ENCODE measurements at regions not wholly inside any gene's neighbourhood (a gene's known extent, or its start where the extent isn't known, plus 50 kb on each side); places are given as distances from the start of the nearest gene placed in this dataset.

DNA sequence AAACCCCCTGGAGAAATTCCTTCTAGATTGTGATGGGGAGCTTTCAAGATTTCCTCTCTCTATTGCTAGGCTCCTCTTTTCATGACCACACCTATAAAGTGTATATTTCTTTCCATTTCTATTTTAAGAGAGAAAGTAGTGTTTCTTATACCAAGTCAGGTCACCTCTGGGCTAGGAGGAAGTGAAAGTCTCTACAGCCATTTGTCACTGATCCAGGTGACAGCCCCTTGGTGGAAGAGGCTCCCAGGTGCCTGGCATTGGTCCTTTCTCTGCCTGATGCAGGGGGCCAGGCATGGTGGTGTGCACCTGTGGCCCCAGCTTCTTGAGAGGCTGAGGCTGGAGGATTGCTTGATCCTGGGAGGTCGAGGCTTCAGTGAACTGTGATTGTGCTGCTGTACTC lies 64.7 kb downstream of the DHCR7 start:
- H3K27me3 ChIP-seq (ENCODE audit: control insufficient read depth, insufficient read depth, low read length) = peaks cover 2% of the 10 kb centered on the region
- TF ChIP-seq, protein P1, sequence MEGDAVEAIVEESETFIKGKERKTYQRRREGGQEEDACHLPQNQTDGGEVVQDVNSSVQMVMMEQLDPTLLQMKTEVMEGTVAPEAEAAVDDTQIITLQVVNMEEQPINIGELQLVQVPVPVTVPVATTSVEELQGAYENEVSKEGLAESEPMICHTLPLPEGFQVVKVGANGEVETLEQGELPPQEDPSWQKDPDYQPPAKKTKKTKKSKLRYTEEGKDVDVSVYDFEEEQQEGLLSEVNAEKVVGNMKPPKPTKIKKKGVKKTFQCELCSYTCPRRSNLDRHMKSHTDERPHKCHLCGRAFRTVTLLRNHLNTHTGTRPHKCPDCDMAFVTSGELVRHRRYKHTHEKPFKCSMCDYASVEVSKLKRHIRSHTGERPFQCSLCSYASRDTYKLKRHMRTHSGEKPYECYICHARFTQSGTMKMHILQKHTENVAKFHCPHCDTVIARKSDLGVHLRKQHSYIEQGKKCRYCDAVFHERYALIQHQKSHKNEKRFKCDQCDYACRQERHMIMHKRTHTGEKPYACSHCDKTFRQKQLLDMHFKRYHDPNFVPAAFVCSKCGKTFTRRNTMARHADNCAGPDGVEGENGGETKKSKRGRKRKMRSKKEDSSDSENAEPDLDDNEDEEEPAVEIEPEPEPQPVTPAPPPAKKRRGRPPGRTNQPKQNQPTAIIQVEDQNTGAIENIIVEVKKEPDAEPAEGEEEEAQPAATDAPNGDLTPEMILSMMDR (IDR thresholded peaks at IDR 0.05; ENCODE audit: insufficient read depth, low read length, poor library complexity, severe bottlenecking) = no peak
- no peak overlapping the region for H3K4me3 ChIP-seq (ENCODE audit: low read depth, low read length)
- H3K36me3 ChIP-seq (ENCODE audit: control insufficient read depth, insufficient read depth, low read length) = no peaks in the 10 kb centered on the region
- no peak for DNase-seq (ENCODE audit: low read depth)

DNA sequence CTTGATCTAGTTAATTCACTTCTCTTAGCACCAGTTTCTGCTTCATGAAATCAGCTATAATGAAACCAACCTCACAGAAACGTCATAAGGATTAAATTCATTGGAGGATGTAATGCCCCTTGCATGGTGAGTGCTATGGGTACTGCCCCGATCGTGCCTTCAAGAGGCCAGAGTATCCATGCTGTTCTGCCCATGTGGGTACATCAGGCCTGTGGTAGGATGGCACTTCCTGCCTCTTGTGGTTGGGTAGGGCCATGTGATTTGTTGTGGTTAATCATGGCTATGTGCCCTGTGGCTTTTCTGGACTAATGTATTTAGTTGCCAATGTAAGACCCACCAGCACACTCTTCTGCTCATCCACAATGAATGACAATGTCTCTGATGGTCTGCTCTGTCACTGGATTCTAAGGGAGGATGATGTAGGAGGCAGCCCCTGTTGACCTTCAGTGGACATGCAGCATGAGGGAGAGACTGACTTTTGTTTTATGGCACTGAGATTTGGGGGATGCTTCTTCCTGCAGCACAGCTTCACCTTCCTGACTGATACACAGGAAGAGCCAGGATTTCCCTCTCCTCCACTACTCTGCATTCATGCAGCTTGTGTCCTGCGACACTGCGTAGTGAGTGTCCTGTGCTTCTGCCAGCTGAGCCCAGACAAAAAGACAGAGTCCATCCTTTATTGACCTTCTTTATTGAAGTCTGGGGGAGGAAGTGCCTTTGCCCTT lies 66.2 kb downstream of the DHCR7 start:
- DNase-seq (ENCODE audit: low read depth) = no peak
- Histone ChIP-seq H3K27me3 (ENCODE audit: control insufficient read depth, insufficient read depth, low read length) (peaks cover 4% of the 10 kb centered on the region), H3K36me3 (ENCODE audit: control insufficient read depth, insufficient read depth, low read length) (no peaks in the 10 kb centered on the region), H3K4me3 (ENCODE audit: low read depth, low read length) (no peak overlapping the region)
- TF ChIP-seq, protein P1 (IDR thresholded peaks at IDR 0.05; ENCODE audit: insufficient read depth, low read length, poor library complexity, severe bottlenecking) = no peak

DNA sequence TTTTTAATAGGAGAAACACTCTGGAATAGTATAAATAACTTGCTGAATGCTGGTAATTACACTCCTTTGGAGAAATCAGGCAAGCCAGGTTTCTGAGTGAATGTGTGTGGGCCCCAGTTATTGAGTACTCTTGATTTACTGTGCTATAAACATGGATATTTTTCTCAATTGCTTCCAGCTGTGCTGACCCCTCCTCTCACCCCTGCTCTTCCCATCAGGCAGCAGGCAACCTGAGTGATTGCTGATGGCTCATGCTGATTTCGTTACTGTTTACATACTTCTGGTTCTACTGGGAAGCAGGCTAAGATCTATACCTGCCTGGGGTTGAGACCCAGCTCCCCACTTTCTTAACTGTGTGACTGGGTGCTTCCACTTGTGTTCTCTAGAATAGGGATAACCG lies 68.5 kb downstream of the DHCR7 start:
- Histone ChIP-seq H3K27me3 (ENCODE audit: control insufficient read depth, insufficient read depth, low read length) (peaks cover 5% of the 10 kb centered on the region), H3K36me3 (ENCODE audit: control insufficient read depth, insufficient read depth, low read length) (no peaks in the 10 kb centered on the region), H3K4me3 (ENCODE audit: low read depth, low read length) (no peak overlapping the region)
- DNase-seq (ENCODE audit: low read depth) = no peak
- TF ChIP-seq, protein P1 (IDR thresholded peaks at IDR 0.05; ENCODE audit: insufficient read depth, low read length, poor library complexity, severe bottlenecking) = no peak

DNA sequence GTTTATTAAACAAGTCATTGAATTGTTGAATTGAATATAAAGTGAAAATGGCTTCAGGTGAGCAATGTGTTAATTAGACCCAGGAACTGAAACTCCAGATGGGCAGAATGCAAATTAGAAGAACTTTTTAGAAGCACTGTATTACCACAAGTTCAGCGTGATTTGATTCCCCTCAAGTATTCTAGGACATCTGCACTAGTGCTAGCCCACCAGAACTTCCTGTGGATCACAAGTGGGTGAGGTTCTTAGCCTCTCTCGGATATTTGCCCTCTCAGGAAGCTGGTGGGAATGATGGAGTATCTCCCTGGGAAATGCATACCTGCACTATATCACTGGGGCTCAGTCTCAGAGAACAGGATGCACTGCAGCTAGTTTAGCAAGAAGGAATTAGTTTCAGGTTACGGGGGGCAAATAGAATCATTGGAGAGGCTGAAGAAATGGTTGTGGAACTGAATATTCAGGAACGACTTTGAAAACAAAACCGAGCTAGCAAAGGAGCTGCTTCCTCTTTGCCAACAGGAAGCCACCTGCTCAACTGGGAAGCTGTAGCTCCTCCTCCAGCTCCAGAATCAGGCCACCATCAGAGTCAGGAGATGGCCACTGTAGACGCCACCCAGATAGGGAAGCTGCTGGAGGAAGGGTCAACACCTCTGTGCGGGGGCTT lies 74.3 kb downstream of the DHCR7 start:
- DNase-seq (ENCODE audit: low read depth) = no peak
- Histone ChIP-seq H3K4me3 (ENCODE audit: low read depth, low read length) (no peak overlapping the region), H3K36me3 (ENCODE audit: control insufficient read depth, insufficient read depth, low read length) (no peaks in the 10 kb centered on the region), H3K27me3 (ENCODE audit: control insufficient read depth, insufficient read depth, low read length) (peaks cover 8% of the 10 kb centered on the region)
- TF ChIP-seq, protein P1 (IDR thresholded peaks at IDR 0.05; ENCODE audit: insufficient read depth, low read length, poor library complexity, severe bottlenecking) = no peak

DNA sequence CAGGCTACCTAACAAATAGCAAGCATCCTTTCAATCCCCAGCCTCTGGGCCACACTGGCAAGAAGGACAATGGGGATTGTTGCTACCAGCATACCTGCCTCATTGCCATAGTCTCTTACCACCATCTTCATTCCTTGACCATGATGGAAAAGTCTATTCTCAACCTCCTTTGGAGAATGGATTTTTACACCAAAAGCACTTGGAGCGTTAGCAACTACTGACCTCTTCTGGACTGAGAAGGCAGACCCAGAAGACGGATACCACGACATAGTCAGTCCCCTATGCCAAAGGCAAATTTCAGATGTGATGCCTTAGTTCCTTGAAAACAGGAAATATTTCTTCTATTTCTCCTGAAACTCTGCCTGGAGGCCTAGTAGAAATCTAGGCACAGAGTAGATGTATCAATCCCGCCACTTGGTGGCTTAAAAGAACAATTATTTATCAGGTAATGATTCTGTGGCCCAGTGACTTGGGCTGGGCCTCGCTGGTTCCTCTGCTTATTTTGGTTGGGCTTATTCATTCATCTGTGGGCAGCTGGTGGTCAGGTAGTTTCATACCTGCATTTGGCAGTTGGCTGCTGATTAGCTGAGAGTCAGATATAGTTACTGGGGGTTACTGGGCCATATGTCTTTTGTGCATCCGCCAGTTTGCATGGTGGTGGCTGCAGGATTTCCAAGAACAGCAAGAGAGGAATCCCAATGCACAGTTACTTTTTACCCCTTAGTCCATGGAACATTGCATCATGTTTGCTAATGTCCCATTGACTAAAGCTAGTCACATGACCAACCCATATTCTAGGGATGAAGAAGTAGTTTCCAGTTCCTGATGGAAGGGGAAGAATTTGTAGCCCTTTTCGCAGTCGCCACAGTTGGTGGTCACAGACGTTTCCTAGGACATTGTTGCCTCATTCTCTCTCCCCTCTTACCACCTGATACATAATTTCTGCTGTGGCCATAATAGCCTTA lies 75.2 kb downstream of the DHCR7 start:
- Histone ChIP-seq H3K4me3 (ENCODE audit: low read depth, low read length) (no peak overlapping the region), H3K36me3 (ENCODE audit: control insufficient read depth, insufficient read depth, low read length) (no peaks in the 10 kb centered on the region), H3K27me3 (ENCODE audit: control insufficient read depth, insufficient read depth, low read length) (peaks cover 8% of the 10 kb centered on the region)
- TF ChIP-seq, protein P1 (IDR thresholded peaks at IDR 0.05; ENCODE audit: insufficient read depth, low read length, poor library complexity, severe bottlenecking) = peak; percentile 56
- no peak for DNase-seq (ENCODE audit: low read depth)
